HepG2 (cell line): ENCODE measurements at regions not wholly inside any gene's neighbourhood (a gene's known extent, or its start where the extent isn't known, plus 50 kb on each side); places are given as distances from the start of the nearest gene placed in this dataset.

ENCODE experiments used
- ADNP ChIP-seq: sonication (generic); formaldehyde crosslinking; IDR thresholded peaks from 2 replicates; pipeline ENCODE4 v1.4.0; 2020; ENCODE audit warnings: missing genetic modification reagents
- ATM ChIP-seq: fragments of 450-650 bp; IDR thresholded peaks from 2 replicates; pipeline ENCODE4 v1.7.1; 2017; ENCODE audit warnings: mild to moderate bottlenecking, borderline replicate concordance
- BCL6 ChIP-seq: IDR thresholded peaks from 2 replicates; pipeline ENCODE4 v1.6.1; 2016; ENCODE audit warnings: missing genetic modification reagents, missing compliant biosample characterization
- CAMTA2 ChIP-seq: sonication (generic); formaldehyde crosslinking; IDR thresholded peaks from 2 replicates; pipeline ENCODE4 v1.4.0; 2020; ENCODE audit warnings: mild to moderate bottlenecking, missing genetic modification reagents, borderline replicate concordance
- DNMT1 ChIP-seq: sonication (generic); formaldehyde crosslinking; IDR thresholded peaks from 2 replicates; pipeline ENCODE4 v1.5.1; 2020; ENCODE audit warnings: mild to moderate bottlenecking, missing genetic modification reagents
- GLMP ChIP-seq: sonication (generic); formaldehyde crosslinking; IDR thresholded peaks from 2 replicates; pipeline ENCODE4 v1.9.0; 2021; ENCODE audit warnings: missing genetic modification reagents, mild to moderate bottlenecking, borderline replicate concordance
- NCOA1 ChIP-seq: sonication (generic); formaldehyde crosslinking; IDR thresholded peaks from 2 replicates; pipeline ENCODE4 v1.9.0; 2021; ENCODE audit warnings: missing genetic modification reagents
- NFE2L1 ChIP-seq: sonication (generic); formaldehyde crosslinking; IDR thresholded peaks from 2 replicates; pipeline ENCODE4 v1.4.0; 2020; ENCODE audit warnings: missing genetic modification reagents, mild to moderate bottlenecking, borderline replicate concordance
- NPAS2 ChIP-seq: sonication (generic); formaldehyde crosslinking; IDR thresholded peaks from 2 replicates; pipeline ENCODE4 v1.8.0; 2022; ENCODE audit warnings: mild to moderate bottlenecking, missing genetic modification reagents, borderline replicate concordance
- NR2F1 ChIP-seq, 2 experiments: fragments of 450-650 bp in 1 of 2; formaldehyde crosslinking in 1 of 2; IDR thresholded peaks; 2 replicates each; pipeline versions ENCODE4 v1.5.0 to v1.6.1; 2016 to 2020; ENCODE audit warnings: mild to moderate bottlenecking in 1 of 2, missing compliant biosample characterization in 1 of 2, missing genetic modification reagents in 1 of 2, moderate library complexity in 1 of 2
- SIN3A ChIP-seq: IDR thresholded peaks from 2 replicates; pipeline ENCODE4 v1.6.1; 2011; ENCODE audit warnings: low read depth, mild to moderate bottlenecking, control low read depth, low read length, borderline replicate concordance
- SOX5 ChIP-seq: IDR thresholded peaks from 2 replicates; pipeline ENCODE4 v1.6.1; 2016; ENCODE audit warnings: borderline replicate concordance
- ZFP36 ChIP-seq: fragments of 150-350 bp; IDR thresholded peaks from 2 replicates; pipeline ENCODE4 v1.6.1; 2018; ENCODE audit warnings: borderline replicate concordance, low read length, low read depth; ENCODE audit not compliant: partially characterized antibody
- ZFP36L2 ChIP-seq: sonication (generic); formaldehyde crosslinking; IDR thresholded peaks from 2 replicates; pipeline ENCODE4 v1.4.0; 2020; ENCODE audit warnings: missing genetic modification reagents
- ZNF143 ChIP-seq: sonication (generic); formaldehyde crosslinking; IDR thresholded peaks from 2 replicates; pipeline ENCODE4 v1.4.0; 2020; ENCODE audit warnings: missing genetic modification reagents
- ZNF20 ChIP-seq: sonication (generic); formaldehyde crosslinking; IDR thresholded peaks from 2 replicates; pipeline ENCODE4 v1.4.0; 2020; ENCODE audit warnings: mild to moderate bottlenecking, moderate library complexity, missing genetic modification reagents
- ZNF205 ChIP-seq: IDR thresholded peaks from 2 replicates; pipeline ENCODE4 v1.6.1; 2018; ENCODE audit warnings: missing biosample characterization, missing genetic modification reagents
- ZNF253 ChIP-seq: sonication (generic); formaldehyde crosslinking; IDR thresholded peaks from 2 replicates; pipeline ENCODE4 v1.8.0; 2022; ENCODE audit warnings: mild to moderate bottlenecking, missing genetic modification reagents, borderline replicate concordance
- ZNF264 ChIP-seq: sonication (generic); formaldehyde crosslinking; IDR thresholded peaks from 2 replicates; pipeline ENCODE4 v1.4.0; 2020; ENCODE audit warnings: missing genetic modification reagents
- ZNF503 ChIP-seq: sonication (generic); formaldehyde crosslinking; IDR thresholded peaks from 2 replicates; pipeline ENCODE4 v1.4.0; 2020; ENCODE audit warnings: missing genetic modification reagents
- ZNF570 ChIP-seq: sonication (generic); formaldehyde crosslinking; IDR thresholded peaks from 2 replicates; pipeline ENCODE4 v1.4.0; 2020; ENCODE audit warnings: mild to moderate bottlenecking, missing genetic modification reagents, borderline replicate concordance
- ZNF619 ChIP-seq: sonication (generic); formaldehyde crosslinking; IDR thresholded peaks from 2 replicates; pipeline ENCODE4 v1.4.0; 2020; ENCODE audit warnings: mild to moderate bottlenecking, missing genetic modification reagents
- ZNF746 ChIP-seq: sonication (generic); formaldehyde crosslinking; IDR thresholded peaks from 2 replicates; pipeline ENCODE4 v1.8.0; 2022; ENCODE audit warnings: mild to moderate bottlenecking, missing genetic modification reagents
- ZNF777 ChIP-seq: sonication (generic); formaldehyde crosslinking; IDR thresholded peaks from 2 replicates; pipeline ENCODE4 v1.4.0; 2020; ENCODE audit warnings: missing genetic modification reagents
- ZSCAN25 ChIP-seq: sonication (generic); formaldehyde crosslinking; IDR thresholded peaks from 2 replicates; pipeline ENCODE4 v1.8.0; 2022; ENCODE audit warnings: mild to moderate bottlenecking, missing genetic modification reagents
- ZSCAN30 ChIP-seq: sonication (generic); formaldehyde crosslinking; IDR thresholded peaks from 2 replicates; pipeline ENCODE4 v1.5.0; 2020; ENCODE audit warnings: mild to moderate bottlenecking, missing genetic modification reagents
- ZUFSP ChIP-seq: sonication (generic); formaldehyde crosslinking; IDR thresholded peaks from 2 replicates; pipeline ENCODE4 v1.9.0; 2021; ENCODE audit warnings: missing genetic modification reagents, mild to moderate bottlenecking, borderline replicate concordance

- TF ChIP-seq ZNF777: peak; percentile 49; the same call in 1 of the 2 replicates
- peak; percentile 59; the same call in 1 of the 2 replicates for TF ChIP-seq ZNF503 (CRISPR knock-in tag)
- TF ChIP-seq ZUFSP (CRISPR knock-in tag): no peak
- TF ChIP-seq GLMP (CRISPR knock-in tag): no peak
- no peak; the same call in 1 of the 2 replicates for TF ChIP-seq ZNF619
- TF ChIP-seq NCOA1: no peak
- TF ChIP-seq CAMTA2 (CRISPR knock-in tag): no peak
- no peak for TF ChIP-seq ATM
- TF ChIP-seq ZFP36L2 (CRISPR knock-in tag): no peak
- TF ChIP-seq BCL6 (CRISPR knock-in tag): peak; percentile 97
- TF ChIP-seq DNMT1 (CRISPR knock-in tag): no peak
- TF ChIP-seq ZNF746 (CRISPR knock-in tag): peak; percentile 72; the same call in 1 of the 2 replicates
- no peak for TF ChIP-seq ZNF253 (CRISPR knock-in tag)
- no peak for TF ChIP-seq ZNF143
- TF ChIP-seq ZNF570 (CRISPR knock-in tag): peak; percentile 80; the same call in 1 of the 2 replicates
- no peak for TF ChIP-seq ZNF20 (CRISPR knock-in tag)
- peak; percentile 55; the same call in 1 of the 2 replicates for TF ChIP-seq NPAS2 (CRISPR knock-in tag)
- TF ChIP-seq ADNP: no peak
- TF ChIP-seq SOX5 (CRISPR knock-in tag): peak; percentile 77
- TF ChIP-seq NFE2L1 (CRISPR knock-in tag): no peak
- TF ChIP-seq NR2F1 (CRISPR knock-in tag; IDR thresholded peaks at IDR 0.05): peak; percentile 55 to 69; a peak in 1 of 4 replicates
- TF ChIP-seq ZSCAN25 (CRISPR knock-in tag): peak; percentile 60; the same call in 1 of the 2 replicates
- peak; percentile 77; the same call in 1 of the 2 replicates for TF ChIP-seq ZNF264 (CRISPR knock-in tag)
- TF ChIP-seq ZFP36: no peak
- no peak; the same call in 1 of the 2 replicates for TF ChIP-seq ZSCAN30 (CRISPR knock-in tag)
- TF ChIP-seq ZNF205 (CRISPR knock-in tag): peak; percentile 64; the same call in 1 of the 2 replicates
- no peak for TF ChIP-seq SIN3A
Observed at GRCh38 chr6:7042654-7043545, 64.9 kb upstream of the RREB1 start (continued).
